GM12875 (cell line): ENCODE measurements at regions not wholly inside any gene's neighbourhood (a gene's known extent, or its start where the extent isn't known, plus 50 kb on each side); places are given as distances from the start of the nearest gene placed in this dataset.

ENCODE experiments used
- H3K4me3 ChIP-seq: one replicate; pipeline ENCODE4 v1.5.1; 2011; ENCODE audit warnings: low read depth, low read length, control low read depth
- TF ChIP-seq, protein P1 (sequence below): IDR thresholded peaks from 2 replicates; pipeline ENCODE4 v1.5.1; 2011; ENCODE audit warnings: low read depth, mild to moderate bottlenecking, control low read depth, inconsistent platforms, low read length, moderate library complexity, borderline replicate concordance; ENCODE audit not compliant: insufficient read depth

DNA sequence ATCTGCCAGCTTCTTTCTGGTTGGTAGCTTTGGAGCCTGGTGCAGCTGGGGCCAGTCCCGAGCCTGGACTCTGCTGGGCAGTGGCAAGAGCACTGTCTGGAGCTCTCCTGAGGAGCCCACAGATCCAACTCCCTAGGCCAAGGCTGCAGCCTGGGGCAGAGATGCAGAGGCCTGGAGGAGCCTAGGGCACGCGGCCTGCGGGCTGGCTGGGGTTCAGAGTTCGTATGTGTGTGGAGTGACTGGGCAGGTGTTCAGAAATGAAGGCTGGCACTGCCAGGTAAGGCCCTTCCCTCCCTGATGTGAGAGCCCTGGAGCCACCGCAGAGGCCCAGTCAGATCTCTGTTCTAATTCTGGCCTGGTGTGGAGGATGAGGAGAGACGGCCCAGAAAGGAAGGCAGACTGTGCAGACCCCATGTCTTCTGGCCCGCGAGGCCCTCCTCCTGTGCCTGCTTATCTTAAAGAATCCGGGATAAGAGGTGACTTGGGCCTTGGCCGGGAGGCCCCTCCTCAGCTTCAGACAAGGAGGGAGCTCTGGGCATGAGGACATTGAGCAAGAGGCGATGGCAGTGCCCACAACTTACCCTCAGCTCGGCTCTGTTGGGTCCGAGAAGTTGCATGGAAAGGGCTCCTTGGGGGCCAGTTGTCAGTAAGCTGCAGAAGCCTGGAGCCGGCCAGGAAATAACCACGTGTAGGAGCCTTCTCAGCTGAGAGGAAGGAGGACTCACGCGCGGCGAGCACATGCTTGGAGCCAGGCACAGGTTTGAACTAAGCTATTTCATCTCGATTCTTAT, 62.2 kb upstream of the B3GAT1 start:
- no peak overlapping the region for H3K4me3 ChIP-seq
- TF ChIP-seq, protein P1, sequence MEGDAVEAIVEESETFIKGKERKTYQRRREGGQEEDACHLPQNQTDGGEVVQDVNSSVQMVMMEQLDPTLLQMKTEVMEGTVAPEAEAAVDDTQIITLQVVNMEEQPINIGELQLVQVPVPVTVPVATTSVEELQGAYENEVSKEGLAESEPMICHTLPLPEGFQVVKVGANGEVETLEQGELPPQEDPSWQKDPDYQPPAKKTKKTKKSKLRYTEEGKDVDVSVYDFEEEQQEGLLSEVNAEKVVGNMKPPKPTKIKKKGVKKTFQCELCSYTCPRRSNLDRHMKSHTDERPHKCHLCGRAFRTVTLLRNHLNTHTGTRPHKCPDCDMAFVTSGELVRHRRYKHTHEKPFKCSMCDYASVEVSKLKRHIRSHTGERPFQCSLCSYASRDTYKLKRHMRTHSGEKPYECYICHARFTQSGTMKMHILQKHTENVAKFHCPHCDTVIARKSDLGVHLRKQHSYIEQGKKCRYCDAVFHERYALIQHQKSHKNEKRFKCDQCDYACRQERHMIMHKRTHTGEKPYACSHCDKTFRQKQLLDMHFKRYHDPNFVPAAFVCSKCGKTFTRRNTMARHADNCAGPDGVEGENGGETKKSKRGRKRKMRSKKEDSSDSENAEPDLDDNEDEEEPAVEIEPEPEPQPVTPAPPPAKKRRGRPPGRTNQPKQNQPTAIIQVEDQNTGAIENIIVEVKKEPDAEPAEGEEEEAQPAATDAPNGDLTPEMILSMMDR, result no peak

- TF ChIP-seq, protein P1, result no peak
- H3K4me3 ChIP-seq, result no peak overlapping the region
Measured at GRCh38 chr11:134471716-134472455, 59.8 kb upstream of the B3GAT1 start.

GRCh38 chr11:134471087-134471715, 59.2 kb upstream of the B3GAT1 start:
- H3K4me3 ChIP-seq, result no peak overlapping the region
- TF ChIP-seq, protein P1, result no peak

- TF ChIP-seq, protein P1, result no peak
Measured at GRCh38 chr11:134470238-134470637, 58.2 kb upstream of the B3GAT1 start.

DNA sequence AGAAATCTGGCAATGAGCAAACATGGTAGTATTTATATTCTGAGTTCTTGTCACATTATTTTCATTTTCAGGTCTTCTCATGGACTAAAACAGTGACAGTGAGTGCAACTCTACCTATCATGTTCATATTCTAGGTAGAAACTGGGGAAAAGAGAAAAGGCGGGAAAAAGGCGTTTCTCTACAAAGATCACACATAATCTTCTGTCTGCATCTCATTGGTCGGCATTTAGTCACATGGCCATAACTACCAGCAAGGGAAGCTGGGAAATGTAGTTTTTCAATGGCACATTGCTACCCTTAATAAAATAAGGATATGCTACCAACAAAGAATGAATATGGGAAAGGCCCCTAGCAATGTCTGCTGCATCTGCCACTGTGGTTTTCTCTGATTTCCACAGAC, 57.6 kb upstream of the B3GAT1 start:
- TF ChIP-seq, protein P1, result no peak
- H3K4me3 ChIP-seq, result no peak overlapping the region

More at GRCh38 chr11:134470238-134470637, 58.2 kb upstream of the B3GAT1 start:
- no peak overlapping the region for H3K4me3 ChIP-seq

DNA sequence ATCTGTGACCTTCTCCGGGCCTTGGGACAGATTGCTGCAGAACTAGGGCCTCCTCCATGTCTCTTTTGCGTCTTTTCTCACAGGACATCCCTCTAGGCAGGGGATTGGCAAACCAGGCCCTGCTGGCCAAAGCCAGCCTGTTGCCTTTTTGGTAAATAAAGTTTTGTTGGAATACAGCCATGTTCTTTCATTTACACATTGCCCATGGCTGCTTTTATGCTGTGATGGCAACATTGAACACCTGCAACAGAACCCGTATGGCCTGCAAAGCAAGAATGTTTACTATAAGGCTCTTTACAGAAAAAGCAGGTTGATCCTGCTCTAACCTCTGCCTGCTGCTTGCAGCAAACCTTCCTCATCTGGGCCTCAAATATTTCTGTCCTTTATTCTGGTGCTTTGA, 56.8 kb upstream of the B3GAT1 start:
- TF ChIP-seq, protein P1, result no peak
- no peak overlapping the region for H3K4me3 ChIP-seq
